HepG2 (cell line): ENCODE measurements at regions not wholly inside any gene's neighbourhood (a gene's known extent, or its start where the extent isn't known, plus 50 kb on each side); places are given as distances from the start of the nearest gene placed in this dataset.

Experiments used
- ATF7 ChIP-seq, 2 experiments: fragments of 450-650 bp in 1 of 2; sonication (generic) in 1 of 2; formaldehyde crosslinking in 1 of 2; IDR thresholded peaks; 2 replicates each; pipeline versions ENCODE4 v1.4.0 to v1.6.1; 2016 to 2020; ENCODE audit warnings: antibody characterized with exemption in 1 of 2, mild to moderate bottlenecking in 1 of 2, missing genetic modification reagents in 1 of 2
- CENPT ChIP-seq: sonication (generic); formaldehyde crosslinking; IDR thresholded peaks from 2 replicates; pipeline ENCODE4 v1.8.0; 2022; ENCODE audit warnings: low read depth, mild to moderate bottlenecking, moderate library complexity, missing genetic modification reagents
- EEA1 ChIP-seq: sonication (generic); formaldehyde crosslinking; IDR thresholded peaks from 2 replicates; pipeline ENCODE4 v1.5.1; 2020; ENCODE audit warnings: mild to moderate bottlenecking, missing genetic modification reagents, borderline replicate concordance
- GLMP ChIP-seq: sonication (generic); formaldehyde crosslinking; IDR thresholded peaks from 2 replicates; pipeline ENCODE4 v1.9.0; 2021; ENCODE audit warnings: missing genetic modification reagents, mild to moderate bottlenecking, borderline replicate concordance
- IKZF4 ChIP-seq: sonication (generic); formaldehyde crosslinking; IDR thresholded peaks from 2 replicates; pipeline ENCODE4 v1.5.1; 2020; ENCODE audit warnings: borderline replicate concordance, mild to moderate bottlenecking, low read depth, missing genetic modification reagents; ENCODE audit errors: not compliant biosample characterization
- KDM4B ChIP-seq: sonication (generic); formaldehyde crosslinking; IDR thresholded peaks from 2 replicates; pipeline ENCODE4 v1.4.0; 2020; ENCODE audit warnings: missing genetic modification reagents
- KMT2A ChIP-seq: sonication (generic); formaldehyde crosslinking; IDR thresholded peaks from 2 replicates; pipeline ENCODE4 v1.4.0; 2020; ENCODE audit warnings: missing genetic modification reagents
- PHB2 ChIP-seq: fragments of 450-650 bp; IDR thresholded peaks from 2 replicates; pipeline ENCODE4 v1.6.1; 2018; ENCODE audit not compliant: partially characterized antibody
- RELA ChIP-seq: sonication (generic); formaldehyde crosslinking; IDR thresholded peaks from 2 replicates; pipeline ENCODE4 v1.4.0; 2020; ENCODE audit warnings: missing genetic modification reagents
- RFX5 ChIP-seq: IDR thresholded peaks from 2 replicates; pipeline ENCODE4 v1.6.1; 2011; ENCODE audit warnings: low read depth, low read length, improper control_type of control experiment
- SMAD3 ChIP-seq: sonication (generic); formaldehyde crosslinking; IDR thresholded peaks from 2 replicates; pipeline ENCODE4 v1.4.0; 2020; ENCODE audit warnings: missing genetic modification reagents
- TBP ChIP-seq: sonication (generic); formaldehyde crosslinking; IDR thresholded peaks from 2 replicates; pipeline ENCODE4 v1.5.0; 2020; ENCODE audit warnings: missing genetic modification reagents
- TCF7 ChIP-seq: sonication (generic); IDR thresholded peaks from 2 replicates; pipeline ENCODE4 v1.6.1; 2016; ENCODE audit warnings: antibody characterized with exemption, low read depth
- ZBTB44 ChIP-seq: sonication (generic); formaldehyde crosslinking; IDR thresholded peaks from 2 replicates; pipeline ENCODE4 v1.4.0; 2020; ENCODE audit warnings: missing genetic modification reagents
- ZNF34 ChIP-seq: sonication (generic); formaldehyde crosslinking; IDR thresholded peaks from 2 replicates; pipeline ENCODE4 v1.4.0; 2020; ENCODE audit warnings: mild to moderate bottlenecking, missing genetic modification reagents, borderline replicate concordance
- ZNF512B ChIP-seq: sonication (generic); formaldehyde crosslinking; IDR thresholded peaks from 2 replicates; pipeline ENCODE4 v1.5.1; 2020; ENCODE audit warnings: missing genetic modification reagents, mild to moderate bottlenecking, borderline replicate concordance
- ZNF569 ChIP-seq: sonication (generic); formaldehyde crosslinking; IDR thresholded peaks from 2 replicates; pipeline ENCODE4 v1.5.0; 2020; ENCODE audit warnings: mild to moderate bottlenecking, missing genetic modification reagents, moderate library complexity, borderline replicate concordance
- ZNF605 ChIP-seq: sonication (generic); formaldehyde crosslinking; IDR thresholded peaks from 2 replicates; pipeline ENCODE4 v1.8.0; 2022; ENCODE audit warnings: mild to moderate bottlenecking, missing genetic modification reagents
- ZNF766 ChIP-seq: sonication (generic); formaldehyde crosslinking; IDR thresholded peaks from 2 replicates; pipeline ENCODE4 v1.5.0; 2020; ENCODE audit warnings: missing genetic modification reagents, borderline replicate concordance
- TF ChIP-seq, protein P1 (sequence below): sonication (generic); formaldehyde crosslinking; IDR thresholded peaks from 2 replicates; pipeline ENCODE4 v1.5.0; 2020; ENCODE audit warnings: missing genetic modification reagents

GRCh38 chr6:108763931-108764579 lies 84.2 kb upstream of the ARMC2 start (continued):
- no peak for TF ChIP-seq ZNF569 (CRISPR knock-in tag)
- TF ChIP-seq ZNF605 (CRISPR knock-in tag) = peak; percentile 65; the same call in 1 of the 2 replicates
- no peak for TF ChIP-seq GLMP (CRISPR knock-in tag)
- no peak for TF ChIP-seq TBP
- no peak for TF ChIP-seq ATF7 (IDR thresholded peaks at IDR 0.05)
- TF ChIP-seq ATF7 (CRISPR knock-in tag; IDR thresholded peaks at IDR 0.05) = no peak
- peak; percentile 81 for TF ChIP-seq TCF7
- TF ChIP-seq IKZF4 (CRISPR knock-in tag) = no peak
- TF ChIP-seq PHB2 = no peak
- no peak for TF ChIP-seq EEA1
- TF ChIP-seq, protein P1, sequence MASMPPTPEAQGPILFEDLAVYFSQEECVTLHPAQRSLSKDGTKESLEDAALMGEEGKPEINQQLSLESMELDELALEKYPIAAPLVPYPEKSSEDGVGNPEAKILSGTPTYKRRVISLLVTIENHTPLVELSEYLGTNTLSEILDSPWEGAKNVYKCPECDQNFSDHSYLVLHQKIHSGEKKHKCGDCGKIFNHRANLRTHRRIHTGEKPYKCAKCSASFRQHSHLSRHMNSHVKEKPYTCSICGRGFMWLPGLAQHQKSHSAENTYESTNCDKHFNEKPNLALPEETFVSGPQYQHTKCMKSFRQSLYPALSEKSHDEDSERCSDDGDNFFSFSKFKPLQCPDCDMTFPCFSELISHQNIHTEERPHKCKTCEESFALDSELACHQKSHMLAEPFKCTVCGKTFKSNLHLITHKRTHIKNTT (CRISPR knock-in tag) = no peak
- no peak for TF ChIP-seq ZNF34 (CRISPR knock-in tag)
- no peak; the same call in 1 of the 2 replicates for TF ChIP-seq KMT2A (CRISPR knock-in tag)
- no peak for TF ChIP-seq CENPT (CRISPR knock-in tag)
- TF ChIP-seq SMAD3 = peak; percentile 80
- TF ChIP-seq ZNF766 = no peak
- TF ChIP-seq RFX5 = no peak
- TF ChIP-seq ZNF512B = no peak
- TF ChIP-seq KDM4B (CRISPR knock-in tag) = peak; percentile 38; the same call in 1 of the 2 replicates
- TF ChIP-seq ZBTB44 (CRISPR knock-in tag) = no peak
- no peak for TF ChIP-seq RELA
